PC-9 (cell line): ENCODE measurements at regions not wholly inside any gene's neighbourhood (a gene's known extent, or its start where the extent isn't known, plus 50 kb on each side); places are given as distances from the start of the nearest gene placed in this dataset.

ENCODE experiments used
- EZH2 ChIP-seq: fragments of 200-600 bp; sonication (generic); IDR thresholded peaks from 2 replicates; pipeline ENCODE4 v1.8.0; 2017; ENCODE audit warnings: antibody characterized with exemption, low read depth
- TF ChIP-seq, protein P1 (sequence below): fragments of 200-600 bp; sonication (generic); conservative IDR thresholded peaks from 2 replicates; pipeline ENCODE4 v1.6.1; 2017; ENCODE audit warnings: mixed run types, antibody characterized with exemption, mild to moderate bottlenecking, moderate library complexity

DNA sequence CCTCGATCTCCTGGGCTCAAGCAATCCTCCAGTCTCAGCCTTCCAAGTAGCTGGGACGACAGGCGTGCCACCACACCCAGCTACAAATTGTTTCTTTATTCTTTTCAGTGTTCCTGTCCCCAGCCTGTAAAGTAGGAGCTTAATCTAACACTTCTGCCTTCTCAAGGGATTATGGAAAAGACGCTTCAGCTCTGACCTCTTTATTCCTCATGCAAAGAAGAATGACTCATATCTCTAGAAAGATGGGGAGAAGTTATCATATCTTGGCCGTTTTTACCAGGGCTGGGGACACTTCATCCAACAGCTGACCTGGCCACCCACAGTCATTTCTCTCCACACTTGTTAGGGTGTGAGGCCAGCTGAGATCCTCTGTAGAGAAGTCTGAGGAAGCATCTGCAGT, 172.6 kb downstream of the HAPSTR1 start:
- TF ChIP-seq, protein P1, sequence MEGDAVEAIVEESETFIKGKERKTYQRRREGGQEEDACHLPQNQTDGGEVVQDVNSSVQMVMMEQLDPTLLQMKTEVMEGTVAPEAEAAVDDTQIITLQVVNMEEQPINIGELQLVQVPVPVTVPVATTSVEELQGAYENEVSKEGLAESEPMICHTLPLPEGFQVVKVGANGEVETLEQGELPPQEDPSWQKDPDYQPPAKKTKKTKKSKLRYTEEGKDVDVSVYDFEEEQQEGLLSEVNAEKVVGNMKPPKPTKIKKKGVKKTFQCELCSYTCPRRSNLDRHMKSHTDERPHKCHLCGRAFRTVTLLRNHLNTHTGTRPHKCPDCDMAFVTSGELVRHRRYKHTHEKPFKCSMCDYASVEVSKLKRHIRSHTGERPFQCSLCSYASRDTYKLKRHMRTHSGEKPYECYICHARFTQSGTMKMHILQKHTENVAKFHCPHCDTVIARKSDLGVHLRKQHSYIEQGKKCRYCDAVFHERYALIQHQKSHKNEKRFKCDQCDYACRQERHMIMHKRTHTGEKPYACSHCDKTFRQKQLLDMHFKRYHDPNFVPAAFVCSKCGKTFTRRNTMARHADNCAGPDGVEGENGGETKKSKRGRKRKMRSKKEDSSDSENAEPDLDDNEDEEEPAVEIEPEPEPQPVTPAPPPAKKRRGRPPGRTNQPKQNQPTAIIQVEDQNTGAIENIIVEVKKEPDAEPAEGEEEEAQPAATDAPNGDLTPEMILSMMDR, result no peak
- no peak for TF ChIP-seq EZH2
